Amniotic epithelial cell (primary cell): ENCODE measurements at regions not wholly inside any gene's neighbourhood (a gene's known extent, or its start where the extent isn't known, plus 50 kb on each side); places are given as distances from the start of the nearest gene placed in this dataset.

Source experiments
- DNase-seq: peaks from one replicate; pipeline ENCODE4 v3.0.0-alpha.2; 2010; ENCODE audit warnings: low read depth

DNA sequence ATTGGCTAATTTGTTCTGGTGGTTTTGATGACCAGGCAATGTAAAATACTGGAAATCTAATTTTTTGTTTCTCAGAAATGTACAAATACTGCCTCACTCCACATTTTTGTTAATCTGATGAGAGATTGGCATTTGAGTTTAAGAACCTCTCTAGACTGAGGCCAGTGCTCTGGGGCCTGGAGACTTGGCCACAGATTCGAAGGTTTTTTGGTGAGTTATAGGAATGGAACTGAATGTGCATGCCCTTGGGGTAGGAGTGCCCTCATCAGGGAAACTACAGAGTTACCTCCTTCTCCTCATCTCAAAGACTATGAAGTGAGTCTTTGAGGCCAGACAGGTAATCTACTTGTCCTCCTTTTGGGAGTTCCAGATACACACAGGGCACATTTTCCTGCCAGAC, 347.9 kb downstream of the LTN1 start:
- DNase-seq = no peak

GRCh38 chr21:28642891-28643290, 349.8 kb downstream of the LTN1 start:
- no peak for DNase-seq

GRCh38 chr21:28641731-28642130, 350.9 kb downstream of the LTN1 start:
- DNase-seq = no peak

DNA sequence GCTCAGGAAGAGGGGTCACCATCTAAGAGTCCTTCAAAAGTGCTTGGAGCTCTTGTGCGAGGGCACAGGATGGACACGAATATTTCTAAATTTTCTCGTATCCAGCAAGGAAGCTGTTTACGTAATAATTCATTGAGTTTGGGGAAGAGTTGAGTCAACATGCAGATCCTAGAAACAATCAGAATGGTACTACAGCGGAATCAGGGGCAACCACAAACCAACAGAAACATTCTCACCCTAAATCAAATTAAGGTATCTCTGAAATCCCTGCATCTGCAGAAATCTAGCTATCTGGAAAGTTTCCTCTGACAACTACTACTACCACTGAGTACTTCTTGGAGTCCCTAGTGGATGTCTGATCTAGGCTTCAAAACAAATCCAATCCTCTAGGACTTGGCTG, 352.4 kb downstream of the LTN1 start:
- peak; percentile 73 for DNase-seq

GRCh38 chr21:28639737-28640136, 352.9 kb downstream of the LTN1 start:
- DNase-seq = peak; percentile 85

DNA sequence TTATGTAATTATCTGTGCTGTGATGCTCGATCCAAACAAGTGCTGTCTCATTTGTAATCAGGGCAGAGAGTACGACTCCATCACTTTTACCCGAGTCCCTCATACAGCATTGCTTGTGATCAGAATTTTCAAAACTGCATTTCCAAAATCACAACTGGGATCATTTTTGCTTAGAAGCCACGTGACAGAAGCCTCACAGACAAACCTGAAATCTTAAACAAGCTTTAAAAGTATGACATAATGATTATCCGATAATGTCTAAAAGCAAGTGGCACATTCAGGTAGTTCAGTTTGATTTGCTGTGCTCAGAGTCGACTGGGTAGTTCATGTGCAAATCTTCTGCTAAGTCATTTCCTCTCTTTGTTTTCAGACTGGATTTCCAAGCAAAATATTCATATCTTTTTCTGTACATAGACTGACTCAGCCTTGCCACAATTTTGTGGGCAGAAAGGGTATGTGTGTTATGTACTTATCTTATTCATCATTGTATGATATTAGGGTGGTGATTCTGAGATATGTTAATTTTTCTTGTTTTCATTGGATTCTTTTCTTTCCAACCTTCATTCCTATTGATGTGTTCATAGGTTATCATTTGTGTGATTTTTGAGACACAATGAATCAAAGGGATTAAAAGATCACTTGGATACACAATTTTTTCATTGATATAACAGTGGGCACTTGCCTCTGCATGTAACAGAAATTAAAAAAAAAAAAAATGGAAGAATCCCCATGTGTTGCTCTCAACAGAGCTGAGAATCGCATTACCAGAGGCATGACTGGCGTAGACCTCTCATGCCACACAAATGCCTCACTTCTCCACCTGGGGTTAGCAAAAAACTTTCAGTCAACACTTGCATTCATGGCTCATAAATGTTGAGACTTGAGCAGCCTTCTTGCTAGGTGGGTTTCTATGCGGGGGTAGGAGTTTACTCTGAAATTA, 355.7 kb downstream of the LTN1 start:
- peak; percentile 96 for DNase-seq

- no peak for DNase-seq
These were observed 357.1 kb downstream of the LTN1 start for GRCh38 chr21:28635541-28635940.

DNA sequence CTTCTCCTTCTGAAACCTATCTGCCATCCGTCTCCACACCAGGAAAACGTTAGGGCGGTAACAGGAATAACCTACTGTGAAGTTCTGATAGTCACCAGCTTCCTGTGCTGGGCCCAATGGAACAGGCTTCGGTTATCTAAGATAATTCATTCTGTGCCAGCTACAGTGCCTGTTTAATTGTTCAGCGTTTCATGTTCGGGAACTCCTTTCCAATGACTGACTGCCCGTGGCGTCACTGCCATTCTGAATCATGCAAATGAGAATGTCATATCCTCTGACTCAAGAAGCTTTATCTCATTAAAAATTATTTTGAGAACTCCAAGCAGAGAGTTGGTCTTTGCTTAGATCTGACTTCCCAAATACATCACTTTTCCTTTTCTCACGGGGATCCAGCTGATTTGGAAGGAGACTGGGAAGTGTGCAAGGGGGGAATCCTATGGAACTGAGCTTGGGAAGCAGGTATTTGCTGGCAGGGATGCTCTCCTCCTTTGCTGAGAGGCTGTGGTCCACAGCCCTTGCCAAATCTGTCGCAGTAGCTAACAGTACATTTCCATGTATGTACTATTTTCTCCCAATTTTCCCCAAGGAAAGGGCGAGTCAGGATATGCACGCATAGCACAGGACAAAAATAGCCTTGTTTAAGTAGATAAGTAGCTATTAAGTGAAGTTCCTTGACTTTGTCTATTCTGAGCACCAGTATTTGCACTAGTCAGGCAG, 358.7 kb downstream of the LTN1 start:
- peak; percentile 76 for DNase-seq

DNA sequence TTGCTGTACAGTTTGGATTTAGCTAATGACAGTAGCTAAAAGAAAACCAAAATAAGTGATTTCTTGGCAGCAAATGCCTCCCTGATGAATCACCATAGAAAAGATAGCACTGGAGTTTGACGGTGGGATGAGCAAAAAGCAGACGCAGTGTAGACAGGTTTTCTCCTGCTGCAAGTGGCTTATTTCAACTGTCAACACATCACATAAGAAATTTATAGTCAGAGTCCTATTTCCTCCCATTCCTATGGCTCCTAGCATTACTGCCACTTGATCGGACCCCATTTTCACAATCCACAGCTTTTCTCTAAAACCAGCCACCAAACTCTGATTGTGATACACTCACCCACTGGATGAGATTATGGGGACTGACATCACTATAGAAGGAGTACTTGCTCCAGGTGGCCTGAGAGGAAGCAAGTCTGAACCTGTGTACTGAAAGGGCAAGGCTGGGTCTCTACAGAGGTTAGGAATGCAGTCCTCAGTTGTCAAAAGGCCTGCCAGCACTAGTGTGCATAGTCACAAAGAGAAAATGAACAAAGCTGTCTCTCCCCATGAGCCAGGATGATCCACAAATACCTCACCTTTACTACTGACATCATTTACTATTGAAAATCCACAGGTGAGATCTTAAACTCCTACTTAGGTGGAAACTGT, 359.8 kb downstream of the LTN1 start:
- DNase-seq = peak; percentile 71

- no peak for DNase-seq
These were observed 365.0 kb downstream of the LTN1 start for GRCh38 chr21:28627691-28628090.

GRCh38 chr21:28627261-28627660, 365.4 kb downstream of the LTN1 start:
- no peak for DNase-seq

- no peak for DNase-seq
These were observed 368.1 kb downstream of the LTN1 start for GRCh38 chr21:28624626-28625025.

GRCh38 chr21:28617300-28617699, 375.4 kb downstream of the LTN1 start:
- DNase-seq = no peak

DNA sequence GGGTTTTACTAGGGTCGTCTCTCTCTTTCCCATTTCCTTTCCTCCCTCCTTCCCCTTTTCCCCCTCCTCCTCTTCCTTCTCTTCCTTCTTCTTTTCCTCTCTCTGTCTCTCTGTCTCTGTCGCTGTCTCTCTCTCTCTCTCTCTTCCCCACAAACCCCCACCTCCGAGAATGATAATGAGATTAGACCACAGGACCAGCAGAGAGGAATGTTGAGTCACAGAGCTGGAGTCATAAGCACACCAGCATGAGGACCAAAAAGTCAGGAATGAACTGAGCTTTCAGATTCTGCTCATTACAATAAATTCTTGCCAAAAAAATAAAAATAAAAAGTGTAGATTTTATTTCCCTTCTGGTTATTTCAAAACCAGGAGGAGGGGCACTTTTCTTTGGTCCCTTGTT, 377.4 kb downstream of the LTN1 start:
- DNase-seq = peak; percentile 71

GRCh38 chr21:28614791-28615190, 377.9 kb downstream of the LTN1 start:
- DNase-seq = peak; percentile 16

GRCh38 chr21:28608646-28609045, 384.0 kb downstream of the LTN1 start:
- DNase-seq = no peak

- no peak for DNase-seq
These were observed 385.1 kb downstream of the LTN1 start for GRCh38 chr21:28607545-28607944.

DNA sequence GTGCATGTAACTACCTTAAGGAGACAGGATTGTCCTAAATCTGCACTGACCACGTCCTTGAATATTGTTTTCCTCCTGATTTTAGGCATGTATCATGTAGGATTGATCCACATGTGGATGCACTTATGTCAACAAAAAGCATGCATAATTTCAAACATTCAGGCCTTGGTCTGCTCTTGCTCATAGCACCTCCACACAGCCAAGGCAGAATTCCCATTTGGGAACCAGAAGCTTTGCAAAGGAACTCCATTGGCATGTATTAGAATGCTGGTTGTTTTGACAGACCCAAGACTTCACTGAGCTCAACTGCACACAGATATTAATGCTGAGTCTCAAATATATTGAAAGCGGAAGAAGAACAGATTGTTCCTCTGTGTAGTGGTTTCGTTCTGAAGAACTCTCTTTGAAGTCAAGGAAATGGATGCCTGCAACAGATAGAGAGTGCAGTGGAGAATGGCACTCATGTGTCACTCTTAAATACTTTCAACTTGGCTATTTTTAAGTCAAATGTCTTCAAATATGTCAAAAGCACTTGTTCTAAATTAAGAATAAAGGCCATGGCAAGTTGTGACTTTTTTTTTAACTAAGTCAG, 387.6 kb downstream of the LTN1 start:
- DNase-seq = no peak

GRCh38 chr21:28602546-28602945, 390.1 kb downstream of the LTN1 start:
- DNase-seq = no peak

GRCh38 chr21:28598214-28598613, 394.5 kb downstream of the LTN1 start:
- DNase-seq = peak; percentile 11

GRCh38 chr21:28592205-28592865, 400.3 kb downstream of the LTN1 start:
- DNase-seq = no peak

GRCh38 chr21:28590676-28591075, 402.0 kb downstream of the LTN1 start:
- DNase-seq = no peak
